ENCODE measurements at regions not wholly inside any gene's neighbourhood (a gene's known extent, or its start where the extent isn't known, plus 50 kb on each side); places are given as distances from the start of the nearest gene placed in this dataset.

DNA sequence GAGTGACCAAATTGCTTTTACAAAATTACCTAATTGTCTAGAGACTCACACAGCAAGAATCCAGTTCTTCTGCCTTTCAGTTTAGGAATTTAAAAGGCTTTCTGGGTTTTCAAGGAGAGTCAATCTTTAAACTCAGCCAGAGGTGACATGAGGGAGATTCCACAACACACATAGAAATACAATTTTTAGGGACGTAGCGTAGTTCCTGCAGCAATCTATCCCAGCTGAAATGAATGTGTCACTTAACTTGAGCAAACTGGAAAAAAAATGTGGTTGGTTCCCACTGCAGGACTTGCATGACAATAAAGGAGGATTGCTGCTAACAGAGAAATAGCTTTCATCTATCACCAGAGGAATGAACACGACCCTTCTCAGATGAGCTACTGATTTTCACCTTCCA, 269.7 kb downstream of the OTOL1 start:
- TF ChIP-seq, protein P1, sequence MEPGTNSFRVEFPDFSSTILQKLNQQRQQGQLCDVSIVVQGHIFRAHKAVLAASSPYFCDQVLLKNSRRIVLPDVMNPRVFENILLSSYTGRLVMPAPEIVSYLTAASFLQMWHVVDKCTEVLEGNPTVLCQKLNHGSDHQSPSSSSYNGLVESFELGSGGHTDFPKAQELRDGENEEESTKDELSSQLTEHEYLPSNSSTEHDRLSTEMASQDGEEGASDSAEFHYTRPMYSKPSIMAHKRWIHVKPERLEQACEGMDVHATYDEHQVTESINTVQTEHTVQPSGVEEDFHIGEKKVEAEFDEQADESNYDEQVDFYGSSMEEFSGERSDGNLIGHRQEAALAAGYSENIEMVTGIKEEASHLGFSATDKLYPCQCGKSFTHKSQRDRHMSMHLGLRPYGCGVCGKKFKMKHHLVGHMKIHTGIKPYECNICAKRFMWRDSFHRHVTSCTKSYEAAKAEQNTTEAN (CRISPR knock-in tag; IDR thresholded peaks at IDR 0.05) = no peak
- TF ChIP-seq, protein P2, sequence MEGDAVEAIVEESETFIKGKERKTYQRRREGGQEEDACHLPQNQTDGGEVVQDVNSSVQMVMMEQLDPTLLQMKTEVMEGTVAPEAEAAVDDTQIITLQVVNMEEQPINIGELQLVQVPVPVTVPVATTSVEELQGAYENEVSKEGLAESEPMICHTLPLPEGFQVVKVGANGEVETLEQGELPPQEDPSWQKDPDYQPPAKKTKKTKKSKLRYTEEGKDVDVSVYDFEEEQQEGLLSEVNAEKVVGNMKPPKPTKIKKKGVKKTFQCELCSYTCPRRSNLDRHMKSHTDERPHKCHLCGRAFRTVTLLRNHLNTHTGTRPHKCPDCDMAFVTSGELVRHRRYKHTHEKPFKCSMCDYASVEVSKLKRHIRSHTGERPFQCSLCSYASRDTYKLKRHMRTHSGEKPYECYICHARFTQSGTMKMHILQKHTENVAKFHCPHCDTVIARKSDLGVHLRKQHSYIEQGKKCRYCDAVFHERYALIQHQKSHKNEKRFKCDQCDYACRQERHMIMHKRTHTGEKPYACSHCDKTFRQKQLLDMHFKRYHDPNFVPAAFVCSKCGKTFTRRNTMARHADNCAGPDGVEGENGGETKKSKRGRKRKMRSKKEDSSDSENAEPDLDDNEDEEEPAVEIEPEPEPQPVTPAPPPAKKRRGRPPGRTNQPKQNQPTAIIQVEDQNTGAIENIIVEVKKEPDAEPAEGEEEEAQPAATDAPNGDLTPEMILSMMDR (IDR thresholded peaks at IDR 0.05) = no peak
- TF ChIP-seq NFYB (CRISPR knock-in tag; conservative IDR thresholded peaks at IDR 0.05; ENCODE audit: low read depth) (no peak), KAT7 (CRISPR knock-in tag; IDR thresholded peaks at IDR 0.05; ENCODE audit: borderline replicate concordance) (no peak), ETV6 (CRISPR knock-in tag; IDR thresholded peaks at IDR 0.05) (no peak), NFE2L1 (CRISPR knock-in tag; IDR thresholded peaks at IDR 0.05) (no peak), ZNF121 (CRISPR knock-in tag; IDR thresholded peaks at IDR 0.05) (no peak), JUN (CRISPR knock-in tag; IDR thresholded peaks at IDR 0.05) (no peak), FOXK1 (CRISPR knock-in tag; IDR thresholded peaks at IDR 0.05) (no peak)
- TF ChIP-seq, protein P3, sequence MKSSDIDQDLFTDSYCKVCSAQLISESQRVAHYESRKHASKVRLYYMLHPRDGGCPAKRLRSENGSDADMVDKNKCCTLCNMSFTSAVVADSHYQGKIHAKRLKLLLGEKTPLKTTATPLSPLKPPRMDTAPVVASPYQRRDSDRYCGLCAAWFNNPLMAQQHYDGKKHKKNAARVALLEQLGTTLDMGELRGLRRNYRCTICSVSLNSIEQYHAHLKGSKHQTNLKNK (CRISPR knock-in tag; IDR thresholded peaks at IDR 0.05) = no peak
- TF ChIP-seq, protein P4, sequence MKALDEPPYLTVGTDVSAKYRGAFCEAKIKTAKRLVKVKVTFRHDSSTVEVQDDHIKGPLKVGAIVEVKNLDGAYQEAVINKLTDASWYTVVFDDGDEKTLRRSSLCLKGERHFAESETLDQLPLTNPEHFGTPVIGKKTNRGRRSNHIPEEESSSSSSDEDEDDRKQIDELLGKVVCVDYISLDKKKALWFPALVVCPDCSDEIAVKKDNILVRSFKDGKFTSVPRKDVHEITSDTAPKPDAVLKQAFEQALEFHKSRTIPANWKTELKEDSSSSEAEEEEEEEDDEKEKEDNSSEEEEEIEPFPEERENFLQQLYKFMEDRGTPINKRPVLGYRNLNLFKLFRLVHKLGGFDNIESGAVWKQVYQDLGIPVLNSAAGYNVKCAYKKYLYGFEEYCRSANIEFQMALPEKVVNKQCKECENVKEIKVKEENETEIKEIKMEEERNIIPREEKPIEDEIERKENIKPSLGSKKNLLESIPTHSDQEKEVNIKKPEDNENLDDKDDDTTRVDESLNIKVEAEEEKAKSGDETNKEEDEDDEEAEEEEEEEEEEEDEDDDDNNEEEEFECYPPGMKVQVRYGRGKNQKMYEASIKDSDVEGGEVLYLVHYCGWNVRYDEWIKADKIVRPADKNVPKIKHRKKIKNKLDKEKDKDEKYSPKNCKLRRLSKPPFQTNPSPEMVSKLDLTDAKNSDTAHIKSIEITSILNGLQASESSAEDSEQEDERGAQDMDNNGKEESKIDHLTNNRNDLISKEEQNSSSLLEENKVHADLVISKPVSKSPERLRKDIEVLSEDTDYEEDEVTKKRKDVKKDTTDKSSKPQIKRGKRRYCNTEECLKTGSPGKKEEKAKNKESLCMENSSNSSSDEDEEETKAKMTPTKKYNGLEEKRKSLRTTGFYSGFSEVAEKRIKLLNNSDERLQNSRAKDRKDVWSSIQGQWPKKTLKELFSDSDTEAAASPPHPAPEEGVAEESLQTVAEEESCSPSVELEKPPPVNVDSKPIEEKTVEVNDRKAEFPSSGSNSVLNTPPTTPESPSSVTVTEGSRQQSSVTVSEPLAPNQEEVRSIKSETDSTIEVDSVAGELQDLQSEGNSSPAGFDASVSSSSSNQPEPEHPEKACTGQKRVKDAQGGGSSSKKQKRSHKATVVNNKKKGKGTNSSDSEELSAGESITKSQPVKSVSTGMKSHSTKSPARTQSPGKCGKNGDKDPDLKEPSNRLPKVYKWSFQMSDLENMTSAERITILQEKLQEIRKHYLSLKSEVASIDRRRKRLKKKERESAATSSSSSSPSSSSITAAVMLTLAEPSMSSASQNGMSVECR (CRISPR knock-in tag; IDR thresholded peaks at IDR 0.05; ENCODE audit: borderline replicate concordance) = no peak

Data from WTC11 (cell line).